ENCODE measurements at regions not wholly inside any gene's neighbourhood (a gene's known extent, or its start where the extent isn't known, plus 50 kb on each side); places are given as distances from the start of the nearest gene placed in this dataset.
A peak's percentile ranks its signal among the peaks of the same experiment; 100 is the strongest.

DNA sequence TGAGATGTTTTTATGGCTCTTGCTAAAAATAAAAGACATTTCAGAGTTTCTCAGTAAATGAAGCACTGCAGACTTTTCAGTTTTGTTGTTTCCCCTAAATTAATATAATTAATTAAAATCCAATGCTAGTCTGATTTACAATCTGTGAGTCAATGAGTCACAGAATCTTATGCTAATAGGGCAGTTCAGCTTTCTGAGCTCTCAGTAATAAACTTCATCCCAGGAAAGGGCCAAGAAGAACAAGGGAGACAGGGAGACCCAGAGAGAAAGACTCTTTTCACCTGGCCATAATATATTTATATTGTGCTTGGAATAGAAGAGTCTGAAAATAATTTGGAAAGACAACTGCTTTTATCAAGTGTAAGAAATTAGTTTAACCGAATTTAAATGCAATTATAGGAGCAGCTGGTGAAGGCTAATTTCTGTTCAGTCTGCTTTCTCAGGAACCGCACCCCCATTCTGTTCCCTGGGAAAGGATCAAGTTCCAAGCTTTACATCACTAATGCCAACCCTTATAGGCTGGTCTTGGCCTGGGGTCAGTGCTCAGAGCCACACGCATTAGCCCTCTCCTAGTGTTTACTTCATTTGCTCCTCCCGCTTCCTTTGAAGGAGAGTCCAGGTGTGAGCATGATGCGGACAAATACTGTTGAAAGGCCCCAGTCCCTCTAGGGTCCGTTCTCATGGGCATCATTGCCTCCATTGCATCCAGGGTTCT is 145.6 kb downstream of the ZBTB18 start:
- DNase-seq (ENCODE audit: low spot score): no peak

DNA sequence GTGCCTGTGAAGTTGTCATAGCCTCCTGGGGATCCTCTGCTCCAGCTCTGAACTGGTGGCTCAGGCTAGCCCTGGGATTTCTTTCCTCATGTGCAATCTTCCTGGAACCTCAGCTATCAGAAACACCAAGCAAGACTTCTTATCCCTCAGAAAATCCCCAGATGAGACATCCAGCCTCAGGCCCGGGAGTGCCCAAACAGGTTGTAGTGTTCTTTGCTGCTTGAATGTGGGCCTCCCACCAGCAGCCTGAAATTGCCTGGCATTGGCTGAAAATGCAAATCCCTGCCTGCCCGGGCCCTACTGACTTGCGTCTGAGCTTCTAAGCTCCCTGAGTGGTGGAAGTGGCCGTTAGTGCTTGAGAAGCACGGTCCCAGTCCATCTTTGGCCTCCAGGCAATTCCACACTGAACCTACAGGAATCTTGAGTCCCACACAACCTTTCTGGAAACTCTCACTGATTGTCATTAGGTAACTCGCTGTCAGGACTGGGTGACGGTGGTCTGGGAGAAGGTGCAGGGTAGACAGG is 146.8 kb downstream of the ZBTB18 start:
- DNase-seq (ENCODE audit: low spot score): no peak

DNA sequence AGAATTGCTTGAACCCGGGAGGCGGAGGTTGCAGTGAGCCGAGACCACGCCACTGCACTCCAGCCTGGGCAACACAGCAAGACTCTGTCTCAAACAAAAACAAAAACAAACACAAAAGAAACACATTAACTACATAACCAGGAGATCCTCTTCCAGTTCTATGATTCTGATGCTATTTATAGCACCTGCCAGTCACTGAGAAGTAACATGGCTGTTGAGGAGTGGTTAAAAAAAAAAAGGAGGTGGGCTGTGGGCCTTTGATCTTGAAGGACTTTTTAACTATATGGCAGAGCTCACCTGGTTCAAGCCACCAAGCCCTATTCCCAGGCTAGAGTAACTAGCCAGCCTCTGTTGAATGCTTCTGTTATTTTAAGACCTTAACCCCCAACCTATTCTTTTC is 148.8 kb downstream of the ZBTB18 start:
- DNase-seq (ENCODE audit: low spot score): no peak

DNA sequence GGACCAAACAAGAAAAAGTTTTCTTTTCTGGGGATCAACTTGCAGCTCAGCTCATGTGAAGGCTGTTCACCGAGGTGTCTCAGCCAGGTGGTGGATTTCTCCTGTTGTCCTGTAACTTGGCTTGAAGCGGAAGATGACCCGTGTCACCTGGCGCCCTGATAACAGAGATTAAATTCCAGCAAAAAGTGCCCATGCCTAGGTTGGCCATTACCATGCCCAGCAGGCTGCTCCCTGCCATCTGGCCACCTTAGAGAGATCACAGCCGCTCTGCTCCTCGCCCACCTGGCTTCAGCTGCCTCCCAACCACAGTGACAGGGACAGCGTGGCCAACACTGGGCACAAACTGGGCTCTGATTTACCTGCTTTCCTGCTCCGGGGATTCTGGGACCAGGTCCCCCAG is 149.5 kb downstream of the ZBTB18 start:
- no peak for DNase-seq (ENCODE audit: low spot score)

DNA sequence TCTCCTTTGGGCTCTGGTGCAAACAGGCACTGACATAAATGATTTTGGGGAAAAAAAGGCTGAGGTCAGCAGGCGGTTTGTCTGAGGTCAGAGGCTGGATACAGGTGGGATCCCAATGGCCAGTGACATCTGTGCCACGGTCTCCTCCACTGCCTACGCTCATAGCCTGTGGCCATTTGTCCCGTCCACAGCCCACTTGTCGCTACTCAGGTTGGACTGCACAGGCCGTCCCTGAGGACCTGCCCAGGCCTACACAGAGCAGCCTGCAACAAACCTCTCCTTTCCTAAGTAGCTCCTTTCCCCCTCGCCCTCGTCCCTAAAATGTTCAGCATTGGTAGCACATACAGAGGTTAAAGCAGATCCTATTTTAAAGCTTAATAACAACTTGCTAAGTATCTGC is 150.7 kb downstream of the ZBTB18 start:
- no peak for DNase-seq (ENCODE audit: low spot score)

DNA sequence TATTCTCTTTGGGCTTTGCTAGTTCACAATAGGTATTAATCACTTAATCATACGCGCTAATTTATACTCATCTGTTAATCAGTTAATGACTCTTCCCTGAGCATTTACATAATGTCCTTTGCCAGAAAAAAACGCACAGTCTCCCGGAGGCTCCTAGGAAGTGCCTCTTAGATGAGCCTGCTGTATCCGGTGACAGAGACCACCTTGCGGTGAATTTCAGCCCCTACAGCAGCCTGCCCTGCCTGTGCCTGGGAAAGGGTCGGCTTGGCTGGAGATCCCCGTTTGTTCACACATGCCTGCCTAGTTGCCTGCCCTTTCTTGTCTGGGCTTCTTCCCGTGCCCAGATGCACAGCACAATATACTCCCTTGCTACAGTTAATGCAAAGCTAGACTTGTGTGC is 152.9 kb downstream of the ZBTB18 start:
- DNase-seq (ENCODE audit: low spot score): no peak

DNA sequence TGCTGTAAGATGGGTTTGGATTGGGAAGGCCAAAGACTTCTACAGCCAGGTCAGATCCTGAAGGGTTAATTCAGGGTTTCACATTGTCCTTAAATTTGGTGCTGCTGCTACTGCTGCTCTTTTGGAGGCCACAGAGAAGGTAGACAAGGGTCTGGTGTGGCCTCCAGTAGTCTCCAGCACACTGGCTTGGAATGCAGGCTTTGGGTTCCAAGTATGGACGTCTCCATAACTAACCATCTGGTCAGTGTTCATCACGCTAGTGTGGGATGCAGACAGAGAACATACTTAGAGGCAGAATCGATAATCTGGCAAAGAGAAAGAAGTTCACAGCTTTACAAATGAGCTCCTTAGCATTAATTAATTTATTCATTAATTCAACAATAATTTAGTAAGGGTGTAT is 154.1 kb downstream of the ZBTB18 start:
- no peak for DNase-seq (ENCODE audit: low spot score)

DNA sequence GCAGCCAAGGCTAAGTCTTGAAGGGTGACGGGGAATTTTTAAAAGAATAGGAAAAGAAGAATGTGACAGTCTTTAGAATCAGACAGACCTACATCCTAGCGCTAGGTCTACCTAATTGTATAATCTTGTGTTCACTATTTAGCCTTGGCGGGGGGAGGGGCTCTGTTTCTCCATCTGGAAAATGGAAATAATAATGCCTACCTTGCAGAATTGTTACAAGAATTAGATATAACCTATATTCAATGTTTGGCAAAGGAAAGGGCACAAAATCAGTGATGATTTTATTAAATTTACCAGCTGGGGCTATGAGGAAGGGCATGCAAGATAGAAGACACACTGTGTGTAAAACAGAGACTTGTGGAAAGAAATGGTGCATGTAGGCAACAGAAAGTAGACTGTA is 154.8 kb downstream of the ZBTB18 start:
- no peak for DNase-seq (ENCODE audit: low spot score)

DNA sequence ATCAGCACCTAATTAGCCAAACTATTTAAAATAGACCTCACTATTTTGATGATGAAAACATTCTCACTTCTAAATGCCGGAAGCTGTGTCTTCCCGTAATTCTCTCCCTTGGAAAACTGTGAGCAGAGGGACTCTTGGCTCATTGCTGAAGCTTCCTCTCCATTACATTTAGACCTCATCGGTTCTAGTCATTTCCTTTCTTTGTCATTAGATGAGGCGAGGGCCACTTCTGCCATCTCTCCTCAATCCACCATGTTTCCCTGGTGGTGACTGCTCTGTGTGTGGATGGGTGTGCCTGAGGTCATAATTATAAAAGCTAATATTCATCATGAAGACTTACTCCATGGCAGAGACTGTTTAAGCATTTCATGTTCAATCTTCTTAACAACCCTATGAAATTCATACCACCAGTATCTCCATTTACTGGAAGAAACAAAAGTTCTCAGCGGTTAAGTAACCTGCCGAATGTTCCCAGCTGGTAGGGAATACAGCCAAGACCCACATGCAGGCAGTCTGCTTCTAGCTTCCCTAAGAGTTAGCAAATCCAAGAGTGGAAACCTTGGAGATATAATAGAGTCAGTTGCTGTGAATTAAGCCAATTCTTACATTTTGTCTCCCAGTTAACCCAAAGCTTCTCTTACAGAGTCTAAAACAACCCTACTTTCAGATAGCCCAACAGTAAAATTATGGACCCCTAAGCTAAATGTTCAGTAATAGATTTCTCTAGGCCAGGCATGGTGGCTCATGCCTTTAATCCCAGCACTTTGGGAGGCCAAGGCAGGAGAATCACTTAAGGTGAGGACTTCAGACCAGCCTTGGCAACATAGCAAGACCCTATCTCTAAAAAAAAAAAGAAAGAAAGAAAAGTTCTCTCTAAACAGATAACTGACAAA is 156.2 kb downstream of the ZBTB18 start:
- DNase-seq (ENCODE audit: low spot score): no peak

DNA sequence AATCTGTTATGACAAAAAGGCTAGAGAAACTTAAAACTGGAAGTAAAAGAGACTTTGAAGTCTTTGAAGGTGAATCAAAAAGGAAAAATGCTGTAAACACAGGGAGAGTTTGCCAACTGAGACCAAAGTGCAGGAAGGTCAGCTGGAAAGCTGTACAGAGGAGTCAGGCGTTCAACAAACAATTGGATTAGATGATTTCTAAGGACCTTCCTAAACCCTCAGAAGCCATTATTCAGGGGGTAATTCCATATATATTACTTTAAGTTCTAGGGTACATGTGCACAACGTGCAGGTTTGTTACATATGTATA is 156.8 kb downstream of the ZBTB18 start:
- no peak for DNase-seq (ENCODE audit: low spot score)

DNA sequence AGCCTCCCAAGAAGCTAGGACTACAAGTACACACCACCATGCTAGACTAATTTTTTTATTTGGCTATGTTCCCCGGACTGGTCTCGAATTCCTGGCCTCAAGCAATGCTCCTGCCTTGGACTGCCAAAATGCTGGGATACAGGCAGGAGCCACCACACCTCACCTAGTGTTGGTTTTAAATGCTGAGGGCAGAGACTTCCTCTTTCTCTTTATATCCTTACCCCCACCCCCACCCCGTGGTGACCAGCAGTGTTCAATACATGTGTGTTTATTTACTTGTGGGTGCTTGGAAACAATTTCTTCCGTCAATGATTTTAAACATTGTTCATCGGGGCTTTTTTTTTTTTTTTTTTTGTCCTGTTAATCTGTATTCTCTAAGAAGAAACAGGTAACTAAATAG is 158.9 kb downstream of the ZBTB18 start:
- no peak for DNase-seq (ENCODE audit: low spot score)

DNA sequence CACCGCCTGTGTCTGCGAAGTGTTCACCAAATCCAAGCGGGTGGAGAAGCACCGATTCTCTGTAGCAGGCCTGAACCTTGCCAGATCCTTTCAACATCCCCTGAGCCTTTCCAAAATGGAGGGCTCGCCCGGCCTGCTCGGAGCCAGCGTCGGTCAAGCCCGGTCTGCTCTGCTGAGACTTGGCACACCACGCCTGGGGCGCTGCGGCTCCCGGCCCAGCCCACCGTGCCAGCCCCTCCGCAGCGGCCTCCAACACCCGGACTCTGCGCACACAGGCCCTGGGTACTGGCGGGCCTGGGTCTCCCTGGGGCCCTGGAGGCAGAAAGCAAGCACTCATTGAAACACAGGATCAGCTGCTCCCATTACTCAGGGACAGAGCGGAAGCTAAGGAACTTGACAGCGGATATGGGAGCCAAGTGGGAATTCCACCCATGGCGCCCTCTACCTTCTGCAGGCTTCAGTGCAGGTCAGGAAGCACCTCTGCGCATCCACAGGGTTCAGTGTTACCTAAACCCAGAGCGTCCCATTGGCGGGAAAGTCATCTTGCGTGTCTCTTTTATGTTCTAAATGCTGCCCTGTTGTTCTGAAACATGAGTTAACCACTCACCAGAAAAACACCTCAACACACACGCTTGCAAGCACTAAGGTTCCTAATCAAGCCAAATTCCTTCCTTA is 159.9 kb downstream of the ZBTB18 start:
- no peak for DNase-seq (ENCODE audit: low spot score)

DNA sequence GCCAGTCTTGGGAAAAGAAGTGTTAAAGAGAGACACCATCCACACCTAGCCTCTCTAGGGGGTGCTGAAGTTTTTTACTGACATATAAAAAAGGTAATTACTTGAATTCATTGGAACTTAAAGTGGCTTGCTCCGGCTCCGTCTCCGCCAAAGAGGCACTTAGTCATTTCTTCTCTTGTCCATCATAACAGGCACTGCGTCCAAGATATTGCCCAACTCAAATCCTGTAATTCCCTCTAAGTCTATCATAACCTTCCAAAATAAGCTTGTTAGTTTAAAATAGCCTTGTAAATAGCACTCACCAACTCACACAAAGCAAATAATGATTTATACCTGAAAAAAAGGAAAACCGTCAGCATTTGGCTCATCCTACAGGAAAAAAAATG is 160.5 kb downstream of the ZBTB18 start:
- DNase-seq (ENCODE audit: low spot score): no peak

DNA sequence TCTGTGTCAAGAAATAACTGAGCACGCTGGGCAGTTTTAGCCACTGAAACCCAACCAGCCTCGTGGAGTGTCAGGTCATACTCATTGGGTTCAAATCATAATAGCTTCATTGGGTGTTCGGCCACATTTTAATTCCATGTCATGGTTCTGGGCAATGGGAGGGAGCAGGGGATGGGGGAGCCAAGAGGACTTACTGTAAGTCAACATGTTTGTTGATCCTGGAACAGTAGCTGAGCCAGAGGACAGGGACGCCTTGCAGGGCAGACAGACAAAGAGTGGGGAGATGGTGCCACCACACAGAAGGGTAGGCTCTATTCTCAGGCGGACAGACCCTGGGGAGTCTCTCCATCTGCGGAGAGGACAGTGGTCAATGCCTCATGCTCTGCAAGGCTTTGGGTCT is 161.1 kb downstream of the ZBTB18 start:
- no peak for DNase-seq (ENCODE audit: low spot score)

DNA sequence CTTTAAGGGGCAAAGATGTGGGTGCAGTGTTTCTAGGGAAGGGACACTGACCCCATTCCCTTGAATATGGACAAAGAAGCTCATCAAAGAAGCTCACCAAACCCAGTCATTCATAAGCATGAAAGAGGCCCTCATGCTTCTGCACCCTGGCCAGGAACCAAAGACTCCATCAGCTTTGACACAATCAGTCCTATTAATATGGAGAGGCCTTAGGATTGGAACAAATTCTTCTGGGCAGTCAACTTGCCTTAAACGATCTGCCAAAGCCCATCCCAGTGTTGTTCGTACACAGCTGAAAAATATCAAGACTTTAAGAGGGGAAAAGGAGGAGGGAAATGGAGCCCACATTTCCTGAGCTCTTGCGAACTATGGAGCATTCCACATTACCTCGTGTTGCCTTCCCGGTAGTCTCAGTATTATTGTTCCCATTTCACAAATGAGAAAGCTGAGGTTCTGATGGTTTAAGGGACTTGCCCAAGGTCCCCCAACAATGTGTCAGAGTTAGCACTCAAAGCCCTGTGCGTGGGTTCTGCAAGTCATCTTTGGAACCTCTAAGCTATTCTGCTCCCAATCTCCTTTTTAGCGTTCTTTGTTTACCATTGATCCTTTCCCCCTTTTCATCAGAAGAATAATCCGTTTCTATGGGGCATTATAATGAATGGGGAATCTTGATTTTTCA is 161.9 kb downstream of the ZBTB18 start:
- peak; percentile 81 for DNase-seq (ENCODE audit: low spot score)

DNA sequence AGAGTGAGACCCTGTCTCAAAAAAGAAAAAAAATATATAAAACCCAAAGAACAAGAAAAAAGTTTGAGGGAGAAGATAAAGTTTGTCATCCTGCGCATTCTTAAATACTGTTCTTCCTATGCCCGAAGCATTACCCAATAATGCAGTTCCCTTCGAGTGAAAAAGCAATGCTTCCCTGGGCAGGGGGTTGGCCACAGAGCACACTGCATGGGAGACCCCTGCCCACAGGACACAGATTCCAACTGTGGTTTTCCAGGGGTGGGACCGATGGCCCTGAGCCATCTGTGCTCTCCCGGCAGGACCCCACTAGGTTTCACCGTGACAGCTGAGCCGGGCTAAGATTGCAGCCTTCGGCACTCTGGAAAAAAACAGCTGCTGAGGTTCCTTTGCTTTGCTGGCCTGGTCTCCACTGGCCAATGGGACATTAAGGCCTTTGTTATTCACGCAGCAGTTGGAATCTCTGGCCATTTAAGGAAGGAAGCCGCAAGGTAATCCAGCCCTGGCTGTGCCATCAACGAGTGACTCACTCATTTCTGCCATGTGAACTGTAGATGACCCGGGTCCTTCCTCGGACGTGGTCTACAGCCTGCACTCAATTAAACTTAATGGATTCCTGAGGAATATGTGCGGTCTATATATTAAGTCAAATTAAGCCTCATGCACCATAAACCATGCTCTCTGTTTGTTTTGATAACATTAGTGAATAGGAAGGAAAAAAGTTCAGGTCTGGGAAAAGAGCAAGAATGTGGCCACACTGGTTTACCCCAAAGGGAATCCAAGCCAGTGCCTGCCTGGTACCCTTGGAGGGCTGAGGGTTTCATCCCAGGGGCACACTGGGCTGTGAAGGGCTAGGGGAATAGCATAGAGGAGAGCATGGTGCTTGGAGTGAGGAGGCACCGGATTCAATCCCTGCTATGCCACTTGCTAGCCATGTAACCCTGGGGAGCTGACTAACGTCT is 163.2 kb downstream of the ZBTB18 start:
- no peak for DNase-seq (ENCODE audit: low spot score)

DNA sequence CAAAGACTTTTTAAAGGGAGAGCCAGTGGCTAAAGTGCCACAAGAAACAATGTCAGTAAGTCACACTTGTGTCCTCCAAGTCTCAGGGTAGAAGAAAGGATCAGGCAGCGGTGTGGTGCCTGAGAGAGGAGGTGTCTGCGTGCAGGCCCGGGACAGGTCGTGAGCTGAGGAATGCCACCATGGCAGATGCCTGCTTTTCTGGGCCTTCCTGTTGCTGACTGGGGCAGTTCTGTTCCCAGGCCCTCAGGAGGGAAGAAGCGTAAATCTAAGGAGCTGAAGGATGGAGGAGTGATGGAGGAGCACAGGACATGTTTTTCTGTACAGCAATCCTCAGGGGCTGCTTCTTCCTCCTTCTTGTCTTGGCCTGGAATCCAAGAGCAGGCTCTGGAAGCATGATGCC is 165.8 kb downstream of the ZBTB18 start:
- DNase-seq (ENCODE audit: low spot score): no peak

DNA sequence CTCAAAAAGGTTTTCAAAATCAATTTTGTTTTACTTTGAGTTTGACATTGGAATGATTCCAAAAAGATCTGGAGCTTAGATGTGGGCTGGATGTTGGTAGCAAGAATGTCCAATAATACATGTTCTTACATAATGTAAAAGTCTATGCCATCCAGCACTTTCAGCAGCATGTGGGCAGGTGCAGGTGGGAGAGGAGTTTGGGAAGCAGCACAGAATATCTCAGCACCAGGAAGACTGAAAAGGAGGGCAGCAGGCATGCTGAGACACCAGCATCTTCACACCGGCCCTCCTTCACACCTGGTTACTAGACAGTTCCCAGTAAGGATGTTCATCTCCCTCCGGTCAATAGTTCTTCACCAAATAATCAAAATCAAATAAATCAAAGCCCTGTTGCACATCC is 166.6 kb downstream of the ZBTB18 start:
- DNase-seq (ENCODE audit: low spot score): no peak

DNA sequence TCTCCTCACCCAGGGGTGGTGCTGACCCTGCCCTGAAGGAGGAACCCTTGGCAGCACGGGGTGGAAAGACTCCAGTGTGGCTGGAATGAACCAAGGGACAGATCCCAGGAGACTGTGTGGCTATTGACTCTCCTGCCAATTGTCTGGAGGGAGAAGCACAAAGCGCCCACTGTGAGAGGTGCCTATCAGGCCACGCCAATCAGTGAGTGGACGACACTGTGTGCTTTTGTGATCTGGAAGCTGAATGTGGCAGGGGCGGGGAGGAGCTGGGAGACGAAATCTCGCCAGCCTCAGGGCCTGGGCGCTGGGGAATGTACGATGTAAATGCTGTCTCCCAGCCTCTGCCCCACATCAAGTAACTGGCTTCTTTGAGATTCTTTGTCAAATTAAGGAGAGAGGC is 167.1 kb downstream of the ZBTB18 start:
- DNase-seq (ENCODE audit: low spot score): peak; percentile 92

DNA sequence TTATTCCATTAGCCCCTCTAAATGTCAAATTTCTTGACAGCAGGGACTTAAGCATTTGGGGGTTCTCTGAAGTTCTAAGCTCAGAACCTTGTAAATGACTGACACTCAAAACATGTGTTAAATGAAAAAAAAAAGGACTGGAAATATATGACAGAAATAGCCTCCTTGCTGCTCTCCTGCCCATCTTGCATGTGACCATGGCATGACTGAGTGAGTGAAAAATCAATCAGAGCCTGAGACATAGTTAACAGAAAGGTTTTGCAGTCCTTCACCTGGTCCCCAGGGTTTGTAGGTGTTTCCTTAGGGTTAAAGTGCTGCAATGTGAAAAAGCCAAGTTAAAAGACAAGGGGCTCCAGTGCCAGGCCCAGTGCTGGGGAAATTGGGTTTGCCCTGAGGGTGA is 168.1 kb downstream of the ZBTB18 start:
- DNase-seq (ENCODE audit: low spot score): no peak

DNA sequence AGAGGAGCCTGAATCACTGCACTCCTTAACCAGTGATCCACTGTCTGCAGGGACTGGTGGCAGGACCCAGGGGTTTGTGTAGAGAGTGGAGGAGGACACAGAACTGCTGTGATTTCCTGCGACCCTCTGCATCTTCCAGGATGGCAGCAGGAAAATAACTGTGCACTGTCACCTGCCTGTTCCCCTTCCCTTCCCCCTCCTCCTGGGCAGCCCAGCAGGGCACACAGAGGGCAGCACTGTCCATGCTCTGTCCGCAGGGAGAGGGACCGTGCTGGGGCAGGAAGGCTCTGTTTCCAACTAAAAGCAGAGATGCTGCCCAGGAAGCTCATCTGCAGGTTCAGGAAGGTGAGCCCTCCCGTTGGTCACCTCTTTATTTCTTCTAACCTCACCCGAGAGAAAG is 168.7 kb downstream of the ZBTB18 start:
- DNase-seq (ENCODE audit: low spot score): no peak

All from Ammon's horn (tissue), 1 donor.